Lung (tissue), 11 donors: ENCODE measurements at regions not wholly inside any gene's neighbourhood (a gene's known extent, or its start where the extent isn't known, plus 50 kb on each side); places are given as distances from the start of the nearest gene placed in this dataset.

ENCODE experiments used
- ATAC-seq: fragments of 200-7000 bp; cut with Tn5 transposase; one replicate; pipeline ENCODE4 v1.9.1; 2020; ENCODE audit warnings: moderate number of reproducible peaks; ENCODE audit not compliant: insufficient read depth, low FRiP score
- DNase-seq, 3 donors: peaks; one replicate each; pipeline ENCODE4 v3.0.0-alpha.2; 2013 to 2017
- H3K27ac ChIP-seq, 2 donors: one replicate each; pipeline ENCODE4 v1.5.1; 2013; ENCODE audit warnings: mild to moderate bottlenecking in 2 of 2, moderate library complexity in 2 of 2, control low read depth in 1 of 2, inconsistent platforms in 1 of 2, low read depth in 1 of 2, low read length in 1 of 2
- H3K27me3 ChIP-seq, 3 donors: one replicate each; pipeline ENCODE4 v1.5.1; 2013; ENCODE audit warnings: low read length in 2 of 3; ENCODE audit not compliant: control insufficient read depth in 3 of 3, insufficient read depth in 3 of 3
- H3K36me3 ChIP-seq, 4 donors: one replicate each; pipeline ENCODE4 v1.5.1; 2013; ENCODE audit warnings: low read length in 4 of 4, mild to moderate bottlenecking in 1 of 4, moderate library complexity in 1 of 4; ENCODE audit not compliant: control insufficient read depth in 4 of 4, insufficient read depth in 4 of 4
- H3K4me1 ChIP-seq, 5 donors: one replicate each; pipeline ENCODE4 v1.5.1; 2013; ENCODE audit warnings: low read length in 5 of 5, mild to moderate bottlenecking in 2 of 5, moderate library complexity in 1 of 5; ENCODE audit not compliant: control insufficient read depth in 5 of 5, insufficient read depth in 5 of 5
- H3K4me3 ChIP-seq: one replicate; pipeline ENCODE4 v1.5.1; 2013; ENCODE audit warnings: mild to moderate bottlenecking, control low read depth, moderate library complexity
- H3K9ac ChIP-seq, 2 donors: one replicate each; pipeline ENCODE4 v1.5.1; 2013; ENCODE audit warnings: low read length in 2 of 2, control low read depth in 1 of 2; ENCODE audit not compliant: insufficient read depth in 1 of 2
- H3K9me3 ChIP-seq, 4 donors: one replicate each; pipeline ENCODE4 v1.5.1; 2013; ENCODE audit warnings: low read length in 3 of 4, mild to moderate bottlenecking in 1 of 4, moderate library complexity in 1 of 4; ENCODE audit not compliant: control insufficient read depth in 4 of 4, insufficient read depth in 3 of 4
- CTCF ChIP-seq: IDR thresholded peaks from 2 replicates; pipeline ENCODE4 v1.5.1; 2012; ENCODE audit warnings: mild to moderate bottlenecking; ENCODE audit errors: control extremely low read depth, extremely low read depth
- WGBS, 2 donors: extraction: QIAGEN DNeasy Blood & Tissue Kit; methylation state at CpG; one replicate each; pipeline ENCODE4 v1.1.7; 2013; 5-methylcytosine and 5-hydroxymethylcytosine counted together
- donor health status: control.
- donor health status: control.
- donor health status: Bipolar disorder and iron deficiency.
- donor health status: healthy.
- donor health status: DM: yes; HTN: yes; CAD: no.

DNA sequence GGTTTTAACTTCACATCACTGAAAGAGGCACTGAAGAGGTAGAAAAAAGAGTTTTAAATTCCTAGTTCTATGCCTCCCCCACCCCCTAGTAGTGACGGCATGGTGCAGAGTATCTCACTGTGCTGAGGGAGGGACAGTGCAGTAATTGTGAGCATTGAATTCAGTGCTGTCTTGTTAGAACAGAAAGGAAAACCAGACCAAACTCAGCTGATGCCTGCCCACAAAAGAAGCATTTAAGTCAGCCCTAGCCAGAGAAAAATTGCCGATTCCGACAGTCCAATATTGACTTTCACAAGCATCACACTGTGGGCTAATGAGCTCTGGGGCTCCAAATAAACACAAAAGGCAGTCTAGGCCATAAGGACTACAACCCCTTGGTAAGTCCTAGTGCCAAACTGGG is 417.7 kb downstream of the AR start:
- Histone ChIP-seq H3K4me1 (no peaks in the 10 kb centered on the region), H3K4me3 (no peak overlapping the region), H3K9me3 (peaks cover 0 to 3% (median 0%) of the 10 kb centered on the region in 4 donors), H3K27ac (no peak overlapping the region), H3K27me3 (peaks cover 0 to 3% (median 0%) of the 10 kb centered on the region in 3 donors), H3K36me3 (no peaks in the 10 kb centered on the region), H3K9ac (no peak overlapping the region)
- ATAC-seq (no peak), DNase-seq (no peak)
- TF ChIP-seq CTCF, result no peak
- 84 to 96% methylated on average over 3 of the region's 3 CpGs for WGBS, 2 donors
